ENCODE measurements at regions not wholly inside any gene's neighbourhood (a gene's known extent, or its start where the extent isn't known, plus 50 kb on each side); places are given as distances from the start of the nearest gene placed in this dataset.
"Not testable (repeated sequence)": the region's sequence is repeated elsewhere in the genome, so short reads cannot be mapped to it uniquely, and the experiment has no call there.

DNA sequence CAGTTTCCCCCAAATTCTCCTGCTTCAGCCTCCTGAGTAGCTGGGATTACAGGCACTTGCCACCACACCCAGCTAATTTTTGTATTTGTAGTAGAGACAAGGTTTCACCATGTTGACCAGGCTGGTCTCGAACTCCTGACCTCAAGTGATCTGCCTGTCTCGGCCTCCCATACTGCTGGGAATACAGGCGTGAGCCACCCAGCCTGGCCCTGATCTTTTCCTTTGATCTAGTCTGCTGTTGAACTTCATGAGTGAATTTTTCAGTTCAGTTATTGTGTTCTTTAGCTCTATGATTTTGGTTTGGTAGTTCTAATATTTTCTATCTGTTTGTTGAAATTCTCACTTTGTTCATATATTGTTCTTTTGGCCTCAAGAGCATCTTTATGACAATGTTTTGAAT is 83.4 kb upstream of the RAP2C start:
- FAIRE-seq = not testable (repeated sequence)

GRCh38 chrX:132294776-132295495 is 75.7 kb upstream of the RAP2C start:
- FAIRE-seq = no peak

DNA sequence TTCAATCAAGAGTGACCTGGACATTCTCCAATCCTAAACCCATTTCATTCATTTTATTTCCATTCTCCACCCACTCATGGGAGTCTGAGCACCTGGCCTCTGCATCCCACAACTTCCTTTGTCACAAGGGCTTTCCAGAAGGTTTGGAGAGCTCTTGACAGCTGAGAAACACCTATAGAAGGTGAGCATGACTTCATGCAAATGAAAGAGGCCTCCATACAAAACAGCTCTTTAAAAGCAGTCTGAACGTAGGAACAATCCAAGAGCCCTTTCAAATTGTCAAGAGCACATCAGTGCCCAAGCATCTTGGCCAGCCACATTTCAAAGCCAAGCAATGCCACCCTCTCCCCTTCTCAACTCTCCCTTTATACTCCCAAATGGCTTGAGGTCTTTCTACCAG is 74.9 kb upstream of the RAP2C start:
- FAIRE-seq = no peak

DNA sequence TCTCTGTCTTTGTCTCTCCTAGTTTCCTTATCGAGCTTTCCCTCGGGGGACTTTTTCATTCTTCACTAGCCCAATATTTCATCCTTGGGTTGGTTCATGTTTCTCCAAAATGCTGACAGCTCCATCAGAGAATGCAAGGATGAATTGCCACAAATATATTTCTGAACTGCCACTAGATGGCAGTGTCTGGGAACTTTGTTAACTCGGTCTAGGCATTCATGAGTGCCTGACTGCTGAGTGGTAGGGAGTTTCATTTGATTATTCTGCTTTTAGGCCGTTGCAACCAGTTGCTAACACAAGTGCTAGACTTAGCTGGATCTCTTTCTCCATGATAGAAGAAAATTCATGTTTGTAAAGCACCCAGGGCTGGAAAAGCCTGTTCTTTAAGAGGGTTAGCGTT is 73.5 kb upstream of the RAP2C start:
- peak; percentile 33 for FAIRE-seq

GRCh38 chrX:132277953-132278614 is 58.8 kb upstream of the RAP2C start:
- no peak for FAIRE-seq

DNA sequence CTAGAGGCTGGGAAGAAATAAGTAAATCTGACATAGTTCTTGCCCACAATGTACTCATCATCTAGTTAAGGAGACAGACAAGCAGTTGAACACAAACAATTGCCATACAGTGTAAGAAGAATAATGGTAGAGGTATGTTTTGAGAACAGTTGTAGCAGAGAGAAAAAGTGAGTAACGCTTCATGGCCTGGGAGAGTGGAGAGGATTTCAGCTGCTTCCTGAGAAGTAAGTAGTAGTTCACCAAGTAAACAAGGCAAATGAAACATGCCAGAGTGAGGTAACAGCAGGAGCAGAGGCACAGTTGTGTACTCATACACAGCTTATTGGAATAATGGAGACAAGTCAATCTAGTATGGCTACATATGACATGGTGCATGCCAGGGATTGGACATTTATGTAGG is 53.6 kb upstream of the RAP2C start:
- FAIRE-seq = no peak

DNA sequence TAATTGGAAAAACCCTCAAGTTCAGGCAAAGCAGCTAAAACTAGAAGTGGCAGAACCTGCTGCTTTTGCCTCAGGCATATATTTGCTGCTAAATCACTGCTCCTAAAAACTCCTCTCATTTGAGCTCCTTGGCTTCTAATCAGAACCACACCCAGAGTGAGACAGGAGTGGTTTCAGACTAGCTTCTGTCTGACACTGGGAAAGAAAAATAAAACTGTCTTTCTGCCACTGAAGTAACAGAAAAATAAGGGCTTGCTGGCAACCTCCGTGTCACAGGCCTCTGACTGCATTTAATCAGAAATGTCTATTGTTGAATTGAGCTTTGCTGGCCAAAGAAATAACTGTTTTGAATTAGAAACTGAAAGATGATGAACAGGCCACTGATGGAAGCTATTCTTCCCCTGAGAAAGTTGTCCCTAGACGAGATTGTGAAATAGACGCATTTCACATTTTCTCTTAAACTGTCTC is 52.1 kb upstream of the RAP2C start:
- FAIRE-seq = no peak

GRCh38 chrX:132270699-132271098 is 51.5 kb upstream of the RAP2C start:
- FAIRE-seq = no peak

DNA sequence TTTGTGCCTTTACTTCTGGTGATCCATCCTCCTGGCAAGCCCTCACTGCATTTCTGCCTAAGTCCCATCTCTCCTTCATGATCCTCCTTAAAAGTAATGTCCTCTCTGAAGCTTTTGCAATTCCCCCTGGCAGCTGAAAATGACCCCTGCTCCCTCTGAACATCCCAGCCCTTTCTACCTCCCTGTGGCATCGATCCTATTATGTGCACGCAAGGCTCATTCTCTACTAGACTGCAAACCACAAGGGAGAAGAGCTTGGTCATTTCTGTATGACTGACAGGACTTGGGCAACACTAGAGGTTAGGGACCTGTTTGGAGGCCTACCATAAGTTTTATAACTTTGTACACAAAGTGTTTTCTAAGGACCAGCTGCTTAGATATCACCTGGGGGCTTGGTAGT is 50.8 kb upstream of the RAP2C start:
- no peak for FAIRE-seq
